Chondrocyte (in vitro differentiated cells): ENCODE measurements at regions not wholly inside any gene's neighbourhood (a gene's known extent, or its start where the extent isn't known, plus 50 kb on each side); places are given as distances from the start of the nearest gene placed in this dataset.

Source experiments
- DNase-seq: peaks from one replicate; pipeline ENCODE4 v3.0.0; 2021; ENCODE audit warnings: mixed read lengths, low spot score
- H3K27ac Mint-ChIP-seq: one replicate; pipeline ENCODE4 v1.8.0; 2021; ENCODE audit warnings: mild to moderate bottlenecking, moderate library complexity, mixed read lengths; ENCODE audit not compliant: unreplicated experiment
- H3K27me3 Mint-ChIP-seq: 2 replicates; pipeline ENCODE4 v1.8.0; 2021; ENCODE audit warnings: low read depth, mixed read lengths
- H3K36me3 Mint-ChIP-seq: 2 replicates; pipeline ENCODE4 v1.8.0; 2021; ENCODE audit warnings: low read depth, mixed read lengths
- H3K4me1 Mint-ChIP-seq: 2 replicates; pipeline ENCODE4 v1.8.0; 2021; ENCODE audit warnings: low read depth, mild to moderate bottlenecking, mixed read lengths
- H3K4me3 Mint-ChIP-seq: one replicate; pipeline ENCODE4 v1.8.0; 2021; ENCODE audit warnings: mild to moderate bottlenecking, moderate library complexity, mixed read lengths; ENCODE audit not compliant: unreplicated experiment
- H3K9me3 Mint-ChIP-seq: 2 replicates; pipeline ENCODE4 v1.8.0; 2021; ENCODE audit warnings: low read depth, mixed read lengths
- CTCF ChIP-seq: fragments of 200-600 bp; sonication (generic); IDR thresholded peaks from 2 replicates; pipeline ENCODE4 v1.5.0; 2021; ENCODE audit warnings: antibody characterized with exemption, mild to moderate bottlenecking, moderate library complexity

- no peaks in the 10 kb centered on the region for H3K9me3 Mint-ChIP-seq
- TF ChIP-seq CTCF: no peak
- peaks cover 6% of the 10 kb centered on the region for H3K4me1 Mint-ChIP-seq
- no peaks in the 10 kb centered on the region for H3K36me3 Mint-ChIP-seq
- H3K4me3 Mint-ChIP-seq: no peak overlapping the region
- H3K27ac Mint-ChIP-seq: no peak overlapping the region
- H3K27me3 Mint-ChIP-seq: peaks cover 4% of the 10 kb centered on the region
- DNase-seq: no peak
Observed at GRCh38 chr6:20038410-20039204, 173.7 kb downstream of the MBOAT1 start.

GRCh38 chr6:20044883-20045282 lies 167.4 kb downstream of the MBOAT1 start:
- H3K36me3 Mint-ChIP-seq: no peaks in the 10 kb centered on the region
- H3K27me3 Mint-ChIP-seq: no peaks in the 10 kb centered on the region
- H3K27ac Mint-ChIP-seq: no peak overlapping the region
- no peaks in the 10 kb centered on the region for H3K4me1 Mint-ChIP-seq
- no peak for DNase-seq
- no peak overlapping the region for H3K4me3 Mint-ChIP-seq
- no peaks in the 10 kb centered on the region for H3K9me3 Mint-ChIP-seq
- no peak for TF ChIP-seq CTCF
